OCI-LY3 (cell line): ENCODE measurements at regions not wholly inside any gene's neighbourhood (a gene's known extent, or its start where the extent isn't known, plus 50 kb on each side); places are given as distances from the start of the nearest gene placed in this dataset.

Experiments
- H2AFZ ChIP-seq: fragments of 200-600, 300-600 bp; shearing (Covaris generic); 2 replicates; pipeline ENCODE4 v1.6.0; 2014; ENCODE audit warnings: antibody characterized with exemption, low read depth, low read length
- H3K27ac ChIP-seq: fragments of 200-600, 300-600 bp; sonication (generic); 2 replicates; pipeline ENCODE4 v1.5.1; 2014; ENCODE audit warnings: mild to moderate bottlenecking, low read length, moderate library complexity, mixed read lengths
- H3K27me3 ChIP-seq: fragments of 200-600, 300-600 bp; sonication (generic); 2 replicates; pipeline ENCODE4 v1.6.1; 2014; ENCODE audit warnings: low read depth, low read length, mixed read lengths
- H3K36me3 ChIP-seq: fragments of 200-600, 300-600 bp; sonication (generic); replicated peaks from 2 replicates; pipeline ENCODE3; 2014; ENCODE audit warnings: low read depth, low read length, mixed read lengths
- H3K4me1 ChIP-seq: fragments of 300-600, 200-600 bp; sonication (generic); 2 replicates; pipeline ENCODE4 v1.6.1; 2014; ENCODE audit warnings: low read length, mixed read lengths
- H3K4me2 ChIP-seq: fragments of 200-600, 300-600 bp; sonication (generic); 2 replicates; pipeline ENCODE4 v1.6.1; 2014; ENCODE audit warnings: low read length, mixed read lengths
- H3K4me3 ChIP-seq: fragments of 300-600, 200-600 bp; sonication (generic); 2 replicates; pipeline ENCODE4 v1.5.1; 2014; ENCODE audit warnings: antibody characterized with exemption, mild to moderate bottlenecking, low read length, moderate library complexity
- H3K79me2 ChIP-seq: fragments of 300-600, 200-600 bp; shearing (Covaris generic); 2 replicates; pipeline ENCODE4 v1.6.1; 2014; ENCODE audit warnings: mild to moderate bottlenecking, low read length, mixed read lengths
- H3K9ac ChIP-seq: fragments of 300-600, 200-600 bp; shearing (Covaris generic); 2 replicates; pipeline ENCODE4 v1.6.0; 2014; ENCODE audit warnings: mild to moderate bottlenecking, low read length, moderate library complexity
- H3K9me3 ChIP-seq: fragments of 200-600, 300-600 bp; shearing (Covaris generic); 2 replicates; pipeline ENCODE4 v1.6.1; 2014; ENCODE audit warnings: low read length, mixed read lengths; ENCODE audit not compliant: insufficient read depth
- H4K20me1 ChIP-seq: fragments of 200-600, 300-600 bp; sonication (generic); 2 replicates; pipeline ENCODE4 v1.6.1; 2016; ENCODE audit warnings: low read length, mixed read lengths; ENCODE audit not compliant: insufficient read depth
- EZH2phosphoT487 ChIP-seq: fragments of 200-600 bp; shearing (Covaris generic); IDR thresholded peaks from 2 replicates; pipeline ENCODE4 v1.6.1; 2018; ENCODE audit warnings: antibody characterized with exemption, mixed run types, low read depth
- TF ChIP-seq, protein P1 (sequence below): fragments of 200-600, 300-600 bp; sonication (generic); IDR thresholded peaks from 2 replicates; pipeline ENCODE4 v1.5.1; 2014; ENCODE audit warnings: antibody characterized with exemption, low read length, low read depth

DNA sequence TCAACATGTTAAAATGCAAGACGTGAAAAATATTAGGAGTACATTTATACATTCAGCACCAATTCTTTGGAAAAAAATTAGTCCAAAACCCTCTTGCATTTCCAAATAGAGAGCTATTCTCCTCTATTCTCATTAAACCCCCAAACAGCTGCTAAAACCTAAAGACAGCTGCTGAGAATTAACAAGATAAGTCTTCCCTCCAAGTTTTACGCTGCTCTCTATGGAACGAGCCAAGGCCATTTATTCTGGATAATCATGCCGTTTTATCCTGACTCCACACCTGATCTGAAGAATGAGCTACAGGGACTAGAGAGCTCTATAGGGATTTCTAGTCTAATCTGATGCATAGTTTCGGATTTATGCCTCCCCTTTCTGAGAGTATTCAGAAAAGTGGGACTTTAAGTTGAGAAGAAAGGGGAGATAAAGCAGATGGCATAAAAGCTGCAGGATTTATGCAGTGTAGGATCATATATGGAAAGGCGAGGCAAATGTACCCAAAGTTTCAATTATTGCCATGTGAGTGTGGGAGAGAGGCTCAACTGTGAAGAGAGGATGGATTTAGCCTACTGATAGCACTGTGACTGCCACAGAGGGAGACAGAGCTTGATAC is 64.7 kb upstream of the HS3ST5 start:
- TF ChIP-seq EZH2phosphoT487, result no peak
- TF ChIP-seq, protein P1, sequence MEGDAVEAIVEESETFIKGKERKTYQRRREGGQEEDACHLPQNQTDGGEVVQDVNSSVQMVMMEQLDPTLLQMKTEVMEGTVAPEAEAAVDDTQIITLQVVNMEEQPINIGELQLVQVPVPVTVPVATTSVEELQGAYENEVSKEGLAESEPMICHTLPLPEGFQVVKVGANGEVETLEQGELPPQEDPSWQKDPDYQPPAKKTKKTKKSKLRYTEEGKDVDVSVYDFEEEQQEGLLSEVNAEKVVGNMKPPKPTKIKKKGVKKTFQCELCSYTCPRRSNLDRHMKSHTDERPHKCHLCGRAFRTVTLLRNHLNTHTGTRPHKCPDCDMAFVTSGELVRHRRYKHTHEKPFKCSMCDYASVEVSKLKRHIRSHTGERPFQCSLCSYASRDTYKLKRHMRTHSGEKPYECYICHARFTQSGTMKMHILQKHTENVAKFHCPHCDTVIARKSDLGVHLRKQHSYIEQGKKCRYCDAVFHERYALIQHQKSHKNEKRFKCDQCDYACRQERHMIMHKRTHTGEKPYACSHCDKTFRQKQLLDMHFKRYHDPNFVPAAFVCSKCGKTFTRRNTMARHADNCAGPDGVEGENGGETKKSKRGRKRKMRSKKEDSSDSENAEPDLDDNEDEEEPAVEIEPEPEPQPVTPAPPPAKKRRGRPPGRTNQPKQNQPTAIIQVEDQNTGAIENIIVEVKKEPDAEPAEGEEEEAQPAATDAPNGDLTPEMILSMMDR, result no peak
- Histone ChIP-seq H3K27me3 (no peaks in the 10 kb centered on the region), H3K4me1 (peaks cover 7% of the 10 kb centered on the region), H3K9ac (no peak overlapping the region), H2AFZ (no peak overlapping the region), H3K36me3 (no peaks in the 10 kb centered on the region), H3K4me3 (no peak overlapping the region), H3K9me3 (no peaks in the 10 kb centered on the region), H3K27ac (no peak overlapping the region), H4K20me1 (no peaks in the 10 kb centered on the region), H3K4me2 (no peak overlapping the region), H3K79me2 (no peaks in the 10 kb centered on the region)

DNA sequence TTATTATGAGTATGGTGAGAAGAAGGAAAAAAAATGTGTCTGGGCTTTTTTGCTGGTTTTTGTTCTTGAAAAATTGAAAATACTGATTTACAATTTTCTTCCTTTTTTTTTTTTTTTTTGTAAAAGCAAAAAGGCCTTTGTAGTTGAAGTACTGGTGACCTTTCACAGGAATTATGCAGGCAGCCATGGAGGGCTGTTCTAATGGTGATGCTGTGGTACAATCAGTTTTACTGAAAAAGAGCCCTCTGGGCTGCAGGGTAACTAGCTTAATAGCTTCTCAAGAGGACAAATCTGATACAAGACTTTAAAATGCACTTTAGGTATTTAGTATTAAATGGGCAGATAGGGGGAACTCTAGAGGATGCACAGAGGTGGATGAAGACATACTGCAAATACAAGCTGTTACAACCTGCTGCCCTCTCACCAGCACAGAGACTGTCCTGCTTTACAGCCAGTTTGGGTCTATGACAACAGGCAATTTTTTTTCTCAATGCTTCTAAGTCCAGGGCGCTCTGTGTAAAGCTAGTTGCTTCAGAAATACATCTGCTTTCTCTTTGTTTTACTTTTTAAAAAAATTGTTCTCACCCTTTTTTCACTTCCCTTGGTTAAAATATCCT is 61.6 kb upstream of the HS3ST5 start:
- peaks cover 19% of the 10 kb centered on the region for H3K4me1 ChIP-seq
- H3K4me2 ChIP-seq, result no peak overlapping the region
- no peaks in the 10 kb centered on the region for H3K27me3 ChIP-seq
- H4K20me1 ChIP-seq, result no peaks in the 10 kb centered on the region
- H3K9ac ChIP-seq, result no peak overlapping the region
- H2AFZ ChIP-seq, result no peak overlapping the region
- H3K9me3 ChIP-seq, result no peaks in the 10 kb centered on the region
- no peaks in the 10 kb centered on the region for H3K79me2 ChIP-seq
- TF ChIP-seq EZH2phosphoT487, result no peak
- TF ChIP-seq, protein P1, result no peak
- no peak overlapping the region for H3K27ac ChIP-seq
- no peaks in the 10 kb centered on the region for H3K36me3 ChIP-seq
- H3K4me3 ChIP-seq, result no peak overlapping the region

DNA sequence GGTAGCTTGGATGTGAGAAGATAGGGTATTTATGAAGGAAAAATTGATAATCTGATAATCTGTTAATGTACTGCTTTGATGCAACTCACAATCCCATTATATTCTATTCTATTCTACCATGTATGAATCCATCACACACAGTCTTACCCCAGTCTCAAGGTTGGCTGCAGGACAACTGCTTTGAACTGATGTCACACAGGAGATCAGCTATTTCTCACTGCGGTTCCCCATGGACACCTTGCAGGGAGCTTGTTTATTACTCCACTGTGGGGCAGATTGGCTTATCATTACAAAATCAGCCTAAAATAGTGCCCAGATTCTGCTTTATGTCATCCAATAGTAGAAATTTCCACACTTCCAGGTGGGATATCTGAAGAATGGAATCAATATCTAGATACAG is 61.0 kb upstream of the HS3ST5 start:
- Histone ChIP-seq H3K9ac (no peak overlapping the region), H3K36me3 (no peaks in the 10 kb centered on the region), H3K27me3 (no peaks in the 10 kb centered on the region), H3K79me2 (no peaks in the 10 kb centered on the region), H3K4me1 (peaks cover 19% of the 10 kb centered on the region), H3K4me3 (no peak overlapping the region), H2AFZ (no peak overlapping the region), H4K20me1 (no peaks in the 10 kb centered on the region), H3K27ac (no peak overlapping the region), H3K4me2 (no peak overlapping the region), H3K9me3 (no peaks in the 10 kb centered on the region)
- no peak for TF ChIP-seq EZH2phosphoT487
- TF ChIP-seq, protein P1, result no peak

DNA sequence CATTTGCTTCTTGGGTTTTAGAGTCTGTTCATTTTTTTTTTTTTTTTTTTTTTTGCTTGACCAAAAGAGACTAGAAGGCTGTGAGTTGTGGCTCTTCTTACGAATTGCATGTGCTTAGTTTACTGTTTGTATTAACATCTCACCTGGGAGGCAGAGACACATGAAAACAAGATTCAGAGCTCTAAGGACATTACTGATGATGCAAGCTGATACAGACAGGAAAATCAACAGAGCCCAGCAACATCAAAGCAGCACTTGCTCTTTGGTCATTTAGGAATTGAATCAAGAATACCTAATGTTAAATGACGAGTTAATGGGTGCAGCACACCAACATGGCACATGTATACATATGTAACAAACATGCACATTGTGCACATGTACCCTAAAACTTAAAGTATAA is 55.7 kb upstream of the HS3ST5 start:
- no peaks in the 10 kb centered on the region for H3K36me3 ChIP-seq
- no peak overlapping the region for H3K4me2 ChIP-seq
- H3K27me3 ChIP-seq, result no peaks in the 10 kb centered on the region
- no peak overlapping the region for H2AFZ ChIP-seq
- no peak overlapping the region for H3K4me3 ChIP-seq
- H4K20me1 ChIP-seq, result no peaks in the 10 kb centered on the region
- no peak for TF ChIP-seq EZH2phosphoT487
- TF ChIP-seq, protein P1, result no peak
- H3K4me1 ChIP-seq, result peaks cover 11% of the 10 kb centered on the region
- no peaks in the 10 kb centered on the region for H3K9me3 ChIP-seq
- H3K27ac ChIP-seq, result no peak overlapping the region
- no peak overlapping the region for H3K9ac ChIP-seq
- no peaks in the 10 kb centered on the region for H3K79me2 ChIP-seq
